KMS-11 (cell line): ENCODE measurements at regions not wholly inside any gene's neighbourhood (a gene's known extent, or its start where the extent isn't known, plus 50 kb on each side); places are given as distances from the start of the nearest gene placed in this dataset.
"Not testable (repeated sequence)": the region's sequence is repeated elsewhere in the genome, so short reads cannot be mapped to it uniquely, and the experiment has no call there.

Experiments used
- H2AFZ ChIP-seq: fragments of 200-600 bp; sonication (generic); 2 replicates; pipeline ENCODE4 v1.6.1; 2016; ENCODE audit warnings: antibody characterized with exemption, mixed run types, low read depth
- H3K27ac ChIP-seq: fragments of 200-600 bp; sonication (generic); 2 replicates; pipeline ENCODE4 v1.6.1; 2016; ENCODE audit warnings: mild to moderate bottlenecking, mixed run types
- H3K27me3 ChIP-seq: fragments of 200-600 bp; sonication (generic); 2 replicates; pipeline ENCODE4 v1.6.1; 2017; ENCODE audit warnings: mild to moderate bottlenecking, low read depth, mixed run types, moderate library complexity; ENCODE audit not compliant: insufficient read depth
- H3K36me3 ChIP-seq: fragments of 200-600 bp; sonication (generic); 2 replicates; pipeline ENCODE4 v1.6.1; 2017; ENCODE audit warnings: mild to moderate bottlenecking, mixed run types; ENCODE audit not compliant: insufficient read depth
- H3K4me1 ChIP-seq: fragments of 200-600 bp; sonication (generic); 2 replicates; pipeline ENCODE4 v1.6.1; 2016; ENCODE audit warnings: mild to moderate bottlenecking, low read depth, mixed run types; ENCODE audit not compliant: poor library complexity, severe bottlenecking
- H3K4me2 ChIP-seq: fragments of 200-600 bp; sonication (generic); 2 replicates; pipeline ENCODE4 v1.7.0; 2016; ENCODE audit warnings: mild to moderate bottlenecking, mixed run types
- H3K4me3 ChIP-seq: fragments of 200-600 bp; sonication (generic); IDR thresholded peaks from 2 replicates; pipeline ENCODE4 v1.6.1; 2017; ENCODE audit warnings: low read depth, low read length, mixed read lengths; ENCODE audit not compliant: insufficient read depth
- H3K79me2 ChIP-seq: fragments of 200-600 bp; sonication (generic); 2 replicates; pipeline ENCODE4 v1.6.1; 2016; ENCODE audit warnings: low read depth, mixed run types; ENCODE audit not compliant: insufficient read depth
- H3K9ac ChIP-seq: fragments of 200-600 bp; sonication (generic); 2 replicates; pipeline ENCODE4 v1.6.1; 2016; ENCODE audit warnings: mild to moderate bottlenecking, mixed run types
- H4K20me1 ChIP-seq: fragments of 200-600 bp; sonication (generic); 2 replicates; pipeline ENCODE4 v1.6.1; 2016; ENCODE audit warnings: mild to moderate bottlenecking, mixed run types; ENCODE audit not compliant: insufficient read depth
- TF ChIP-seq, protein P1 (sequence below): fragments of 200-600 bp; sonication (generic); conservative IDR thresholded peaks from 2 replicates; pipeline ENCODE4 v1.6.1; 2017; ENCODE audit warnings: low read depth, mild to moderate bottlenecking, antibody characterized with exemption, low read length, moderate library complexity, mixed read lengths

DNA sequence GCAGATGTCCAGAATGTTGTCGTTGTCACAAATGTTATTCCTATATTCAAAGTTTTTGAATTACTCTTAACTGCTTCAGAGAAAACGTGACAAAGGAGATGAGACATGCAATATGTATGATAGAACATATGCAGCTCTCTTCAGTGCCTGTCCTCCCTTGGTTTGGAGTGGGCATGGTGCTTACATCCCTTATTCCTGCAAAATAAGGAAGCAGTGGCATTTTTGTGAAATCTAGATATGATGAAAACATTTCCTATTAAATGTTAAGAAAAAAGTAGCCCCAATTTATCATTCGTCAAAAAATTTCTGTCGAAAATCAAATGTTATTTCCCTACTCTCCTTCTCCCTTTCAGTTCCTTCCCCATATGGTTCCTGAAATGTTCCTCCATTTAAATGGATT, 457.5 kb upstream of the FANCL start:
- TF ChIP-seq, protein P1, sequence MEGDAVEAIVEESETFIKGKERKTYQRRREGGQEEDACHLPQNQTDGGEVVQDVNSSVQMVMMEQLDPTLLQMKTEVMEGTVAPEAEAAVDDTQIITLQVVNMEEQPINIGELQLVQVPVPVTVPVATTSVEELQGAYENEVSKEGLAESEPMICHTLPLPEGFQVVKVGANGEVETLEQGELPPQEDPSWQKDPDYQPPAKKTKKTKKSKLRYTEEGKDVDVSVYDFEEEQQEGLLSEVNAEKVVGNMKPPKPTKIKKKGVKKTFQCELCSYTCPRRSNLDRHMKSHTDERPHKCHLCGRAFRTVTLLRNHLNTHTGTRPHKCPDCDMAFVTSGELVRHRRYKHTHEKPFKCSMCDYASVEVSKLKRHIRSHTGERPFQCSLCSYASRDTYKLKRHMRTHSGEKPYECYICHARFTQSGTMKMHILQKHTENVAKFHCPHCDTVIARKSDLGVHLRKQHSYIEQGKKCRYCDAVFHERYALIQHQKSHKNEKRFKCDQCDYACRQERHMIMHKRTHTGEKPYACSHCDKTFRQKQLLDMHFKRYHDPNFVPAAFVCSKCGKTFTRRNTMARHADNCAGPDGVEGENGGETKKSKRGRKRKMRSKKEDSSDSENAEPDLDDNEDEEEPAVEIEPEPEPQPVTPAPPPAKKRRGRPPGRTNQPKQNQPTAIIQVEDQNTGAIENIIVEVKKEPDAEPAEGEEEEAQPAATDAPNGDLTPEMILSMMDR: no peak
- no peaks in the 10 kb centered on the region for H3K27me3 ChIP-seq

DNA sequence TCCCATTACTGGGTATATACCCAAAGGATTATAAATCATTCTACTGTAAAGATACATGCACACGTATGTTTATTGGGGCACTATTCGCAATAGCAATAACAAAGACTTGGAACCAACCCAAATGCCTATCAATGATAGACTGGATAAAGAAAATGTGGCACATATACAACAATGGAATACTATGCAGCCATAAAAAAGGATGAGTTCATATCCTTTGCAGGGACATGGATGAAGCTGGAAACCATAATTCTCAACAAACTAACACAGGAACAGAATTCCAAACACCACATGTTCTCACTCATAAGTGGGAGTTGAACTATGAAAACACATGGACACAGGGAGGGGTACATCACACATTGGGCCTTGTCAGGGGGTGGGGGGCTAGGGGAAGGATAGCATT, 453.0 kb upstream of the FANCL start:
- not testable (repeated sequence) for H3K27ac ChIP-seq, H3K4me1 ChIP-seq, H3K27me3 ChIP-seq, H3K9ac ChIP-seq, H3K4me3 ChIP-seq, H2AFZ ChIP-seq, H3K4me2 ChIP-seq, H3K36me3 ChIP-seq, H4K20me1 ChIP-seq, H3K79me2 ChIP-seq

More for the DNA sequence above, 457.5 kb upstream of the FANCL start:
- Histone ChIP-seq H3K27ac (no peak overlapping the region), H3K36me3 (no peaks in the 10 kb centered on the region), H3K4me3 (no peak overlapping the region), H3K4me2 (no peak overlapping the region), H3K79me2 (no peaks in the 10 kb centered on the region), H2AFZ (no peak overlapping the region), H3K4me1 (no peaks in the 10 kb centered on the region), H4K20me1 (no peaks in the 10 kb centered on the region), H3K9ac (no peak overlapping the region)

DNA sequence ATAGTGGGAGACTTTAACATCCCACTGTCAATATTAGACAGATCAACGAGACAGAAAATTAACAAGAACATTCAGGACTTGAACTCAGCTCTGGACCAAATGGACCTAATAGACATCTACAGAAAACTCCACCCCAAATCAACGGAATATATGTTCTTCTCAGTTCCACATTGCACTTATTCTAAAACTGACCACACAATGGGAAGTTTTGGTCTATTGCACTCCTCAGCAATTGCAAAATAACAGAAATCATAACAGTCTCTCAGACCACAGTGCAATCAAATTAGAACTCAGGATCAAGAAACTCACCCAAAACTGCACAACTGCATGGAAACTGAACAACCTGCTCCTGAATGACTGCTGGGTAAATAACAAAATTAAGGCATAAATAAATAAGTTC, 449.9 kb upstream of the FANCL start:
- not testable (repeated sequence) for H3K9ac ChIP-seq, H4K20me1 ChIP-seq, H2AFZ ChIP-seq, H3K79me2 ChIP-seq, H3K4me2 ChIP-seq, H3K27ac ChIP-seq, H3K4me1 ChIP-seq, H3K4me3 ChIP-seq, H3K36me3 ChIP-seq, H3K27me3 ChIP-seq

DNA sequence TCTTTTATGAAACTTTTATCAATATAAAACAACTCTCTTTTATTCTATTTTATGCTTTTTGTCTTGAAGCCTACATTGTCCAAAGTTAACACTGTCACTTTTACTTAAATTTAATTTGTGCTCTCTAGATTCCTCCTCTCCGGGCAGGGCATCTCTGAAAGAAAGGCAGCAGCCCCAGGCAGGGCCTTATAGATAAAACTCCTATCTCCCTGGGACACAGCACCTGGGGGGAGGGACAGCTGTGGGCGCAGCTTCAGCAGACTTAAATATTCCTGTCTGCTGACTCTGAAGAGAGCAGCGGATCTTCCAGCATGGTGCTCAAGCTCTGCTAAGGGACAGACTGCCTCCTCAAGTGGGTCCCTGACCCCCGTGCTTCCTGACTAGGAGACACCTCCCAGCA, 447.7 kb upstream of the FANCL start:
- H3K9ac ChIP-seq: no peak overlapping the region
- TF ChIP-seq, protein P1: no peak
- no peaks in the 10 kb centered on the region for H3K27me3 ChIP-seq
- no peak overlapping the region for H3K4me2 ChIP-seq
- no peaks in the 10 kb centered on the region for H4K20me1 ChIP-seq
- no peak overlapping the region for H3K27ac ChIP-seq
- H3K79me2 ChIP-seq: no peaks in the 10 kb centered on the region
- H3K4me1 ChIP-seq: no peaks in the 10 kb centered on the region
- H2AFZ ChIP-seq: no peak overlapping the region
- no peaks in the 10 kb centered on the region for H3K36me3 ChIP-seq
- H3K4me3 ChIP-seq: no peak overlapping the region

DNA sequence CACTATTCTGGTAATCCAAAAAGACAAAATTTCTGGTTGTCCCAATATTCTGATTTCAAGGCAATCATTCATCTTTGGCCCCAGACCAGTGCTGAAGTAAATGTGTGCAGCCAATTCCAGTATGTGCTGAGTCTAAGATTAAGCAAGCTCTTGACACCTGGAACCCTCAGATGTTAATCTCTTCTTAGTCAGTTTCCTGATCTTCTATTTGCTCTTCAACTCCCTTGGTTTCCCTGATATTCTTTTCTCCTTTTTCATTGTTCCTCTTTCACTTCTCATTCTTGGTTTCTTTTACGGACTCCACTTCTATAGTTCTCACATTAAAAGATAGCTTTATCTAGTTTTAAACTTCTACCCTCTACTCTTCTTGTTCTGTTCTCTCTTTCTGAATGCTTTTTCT, 445.7 kb upstream of the FANCL start:
- Histone ChIP-seq H3K27me3 (no peaks in the 10 kb centered on the region), H4K20me1 (no peaks in the 10 kb centered on the region), H3K9ac (no peak overlapping the region), H3K4me2 (no peak overlapping the region), H3K27ac (no peak overlapping the region), H3K4me3 (no peak overlapping the region), H3K4me1 (no peaks in the 10 kb centered on the region), H2AFZ (no peak overlapping the region), H3K79me2 (no peaks in the 10 kb centered on the region), H3K36me3 (no peaks in the 10 kb centered on the region)
- TF ChIP-seq, protein P1: no peak
